Duodenal mucosa (tissue), 2 donors: ENCODE measurements at regions not wholly inside any gene's neighbourhood (a gene's known extent, or its start where the extent isn't known, plus 50 kb on each side); places are given as distances from the start of the nearest gene placed in this dataset.
"Not testable (repeated sequence)": the region's sequence is repeated elsewhere in the genome, so short reads cannot be mapped to it uniquely, and the experiment has no call there.

Experiments used
- H3K27ac ChIP-seq: one replicate; pipeline ENCODE4 v1.7.0; 2013; ENCODE audit warnings: low read depth, low read length
- H3K27me3 ChIP-seq, 2 donors: one replicate each; pipeline ENCODE4 v1.7.0; 2013; ENCODE audit warnings: low read length in 2 of 2, control low read depth in 1 of 2; ENCODE audit not compliant: insufficient read depth in 2 of 2, control insufficient read depth in 1 of 2
- H3K36me3 ChIP-seq, 2 donors: one replicate each; pipeline ENCODE4 v1.7.0; 2013; ENCODE audit warnings: low read length in 2 of 2, control low read depth in 1 of 2; ENCODE audit not compliant: insufficient read depth in 2 of 2, control insufficient read depth in 1 of 2
- H3K4me1 ChIP-seq, 2 donors: one replicate each; pipeline ENCODE4 v1.7.0; 2013; ENCODE audit warnings: low read length in 2 of 2, control low read depth in 1 of 2; ENCODE audit not compliant: insufficient read depth in 2 of 2, control insufficient read depth in 1 of 2
- H3K4me3 ChIP-seq, 2 donors: one replicate each; pipeline ENCODE4 v1.7.0; 2013; ENCODE audit warnings: low read length in 2 of 2, low read depth in 1 of 2
- H3K9ac ChIP-seq, 2 donors: one replicate each; pipeline ENCODE4 v1.7.0; 2013; ENCODE audit warnings: low read length in 2 of 2, low read depth in 1 of 2
- H3K9me3 ChIP-seq, 2 donors: one replicate each; pipeline ENCODE4 v1.7.0; 2013; ENCODE audit warnings: low read length in 2 of 2, control low read depth in 1 of 2; ENCODE audit not compliant: control insufficient read depth in 1 of 2

GRCh38 chr2:186339716-186340115 lies 146.3 kb upstream of the ZC3H15 start:
- Histone ChIP-seq H3K36me3 (no peaks in the 10 kb centered on the region), H3K27ac (no peak overlapping the region), H3K9ac (no peak overlapping the region), H3K9me3 (peaks cover 0 to 4% of the 10 kb centered on the region in 2 donors), H3K4me1 (no peaks in the 10 kb centered on the region), H3K27me3 (no peaks in the 10 kb centered on the region), H3K4me3 (no peak overlapping the region)

- H3K27me3 ChIP-seq: no peaks in the 10 kb centered on the region
- H3K4me3 ChIP-seq: no peak overlapping the region
- H3K27ac ChIP-seq: no peak overlapping the region
- H3K36me3 ChIP-seq: no peaks in the 10 kb centered on the region
- no peak overlapping the region for H3K9ac ChIP-seq
- H3K9me3 ChIP-seq: peaks cover 0 to 4% of the 10 kb centered on the region in 2 donors
- H3K4me1 ChIP-seq: no peaks in the 10 kb centered on the region
Observed at GRCh38 chr2:186342029-186342428, 144.0 kb upstream of the ZC3H15 start.

- no peak overlapping the region for H3K27ac ChIP-seq
- H3K9me3 ChIP-seq: no peaks in the 10 kb centered on the region
- H3K27me3 ChIP-seq: no peaks in the 10 kb centered on the region
- no peak overlapping the region for H3K4me3 ChIP-seq
- peaks cover 2 to 7% of the 10 kb centered on the region in 2 donors for H3K4me1 ChIP-seq
- no peaks in the 10 kb centered on the region for H3K36me3 ChIP-seq
- no peak overlapping the region for H3K9ac ChIP-seq
Observed at GRCh38 chr2:186345745-186346144, 140.3 kb upstream of the ZC3H15 start.

- Histone ChIP-seq H3K9ac (no peak overlapping the region), H3K36me3 (no peaks in the 10 kb centered on the region), H3K27me3 (no peaks in the 10 kb centered on the region), H3K27ac (no peak overlapping the region), H3K4me3 (no peak overlapping the region), H3K4me1 (peaks cover 2 to 7% of the 10 kb centered on the region in 2 donors), H3K9me3 (no peaks in the 10 kb centered on the region)
Observed at GRCh38 chr2:186346216-186346615, 139.8 kb upstream of the ZC3H15 start.

- H3K9me3 ChIP-seq: peaks cover 0 to 4% of the 10 kb centered on the region in 2 donors
- peaks cover 2 to 7% of the 10 kb centered on the region in 2 donors for H3K4me1 ChIP-seq
- H3K27ac ChIP-seq: no peak overlapping the region
Observed at GRCh38 chr2:186347472-186347871, 138.6 kb upstream of the ZC3H15 start.

GRCh38 chr2:186348200-186348599 lies 137.9 kb upstream of the ZC3H15 start:
- H3K9ac ChIP-seq: no peak overlapping the region
- no peaks in the 10 kb centered on the region for H3K27me3 ChIP-seq
- H3K4me3 ChIP-seq: no peak overlapping the region
- peaks cover 3 to 5% of the 10 kb centered on the region in 2 donors for H3K9me3 ChIP-seq
- peaks cover 2 to 7% of the 10 kb centered on the region in 2 donors for H3K4me1 ChIP-seq
- no peak overlapping the region for H3K27ac ChIP-seq
- H3K36me3 ChIP-seq: no peaks in the 10 kb centered on the region

More at GRCh38 chr2:186347472-186347871, 138.6 kb upstream of the ZC3H15 start:
- H3K27me3 ChIP-seq: no peaks in the 10 kb centered on the region
- no peak overlapping the region for H3K9ac ChIP-seq
- H3K4me3 ChIP-seq: no peak overlapping the region
- no peaks in the 10 kb centered on the region for H3K36me3 ChIP-seq

GRCh38 chr2:186349508-186349907 lies 136.6 kb upstream of the ZC3H15 start:
- peaks cover 8 to 13% of the 10 kb centered on the region in 2 donors for H3K9me3 ChIP-seq
- no peaks in the 10 kb centered on the region for H3K27me3 ChIP-seq
- H3K27ac ChIP-seq: no peak overlapping the region
- no peak overlapping the region for H3K9ac ChIP-seq
- no peaks in the 10 kb centered on the region for H3K36me3 ChIP-seq
- no peak overlapping the region for H3K4me3 ChIP-seq
- H3K4me1 ChIP-seq: peaks cover 2 to 7% of the 10 kb centered on the region in 2 donors

GRCh38 chr2:186354160-186354559 lies 131.9 kb upstream of the ZC3H15 start:
- H3K4me1 ChIP-seq, H3K36me3 ChIP-seq, H3K27ac ChIP-seq, H3K9ac ChIP-seq, H3K27me3 ChIP-seq, H3K4me3 ChIP-seq: not testable (repeated sequence)
- peaks cover 8 to 13% of the 10 kb centered on the region in 2 donors for H3K9me3 ChIP-seq

- peaks cover 0 to 6% of the 10 kb centered on the region in 2 donors for H3K36me3 ChIP-seq
- H3K4me3 ChIP-seq: no peak overlapping the region
- no peak overlapping the region for H3K27ac ChIP-seq
- H3K9me3 ChIP-seq: no peaks in the 10 kb centered on the region
- H3K27me3 ChIP-seq: no peaks in the 10 kb centered on the region
- H3K4me1 ChIP-seq: no peaks in the 10 kb centered on the region
- no peak overlapping the region for H3K9ac ChIP-seq
Observed at GRCh38 chr2:186365406-186365805, 120.7 kb upstream of the ZC3H15 start.

GRCh38 chr2:186379052-186379451 lies 107.0 kb upstream of the ZC3H15 start:
- no peaks in the 10 kb centered on the region for H3K27me3 ChIP-seq
- no peaks in the 10 kb centered on the region for H3K36me3 ChIP-seq
- H3K4me3 ChIP-seq: no peak overlapping the region
- H3K4me1 ChIP-seq: no peaks in the 10 kb centered on the region
- no peak overlapping the region for H3K9ac ChIP-seq
- H3K9me3 ChIP-seq: peaks cover 0 to 7% of the 10 kb centered on the region in 2 donors
- H3K27ac ChIP-seq: no peak overlapping the region

- no peak overlapping the region for H3K4me3 ChIP-seq
- H3K4me1 ChIP-seq: no peaks in the 10 kb centered on the region
- H3K27me3 ChIP-seq: no peaks in the 10 kb centered on the region
- H3K27ac ChIP-seq: no peak overlapping the region
- H3K36me3 ChIP-seq: no peaks in the 10 kb centered on the region
- H3K9me3 ChIP-seq: peaks cover 8 to 10% of the 10 kb centered on the region in 2 donors
- H3K9ac ChIP-seq: no peak overlapping the region
Observed at GRCh38 chr2:186380805-186381204, 105.3 kb upstream of the ZC3H15 start.
